PC-3 (cell line): ENCODE measurements at regions not wholly inside any gene's neighbourhood (a gene's known extent, or its start where the extent isn't known, plus 50 kb on each side); places are given as distances from the start of the nearest gene placed in this dataset.

Source experiments
- EZH2 ChIP-seq: fragments of 300-600 bp; sonication (generic); IDR thresholded peaks from one replicate; pipeline ENCODE4 v1.6.1; 2017; ENCODE audit warnings: antibody characterized with exemption, mild to moderate bottlenecking, low read length; ENCODE audit not compliant: unreplicated experiment
- EZH2phosphoT487 ChIP-seq: fragments of 300-600 bp; sonication (generic); IDR thresholded peaks from 2 replicates; pipeline ENCODE4 v1.6.1; 2018; ENCODE audit warnings: mild to moderate bottlenecking, antibody characterized with exemption, low read length, borderline replicate concordance
- TF ChIP-seq, protein P1 (sequence below): fragments of 300-600 bp; sonication (generic); conservative IDR thresholded peaks from 2 replicates; pipeline ENCODE4 v1.5.1; 2017; ENCODE audit warnings: antibody characterized with exemption, low read depth, mild to moderate bottlenecking, low read length

GRCh38 chr6:163923658-163924411 is 509.3 kb downstream of the QKI start:
- TF ChIP-seq EZH2phosphoT487 (no peak), EZH2 (no peak)
- TF ChIP-seq, protein P1, sequence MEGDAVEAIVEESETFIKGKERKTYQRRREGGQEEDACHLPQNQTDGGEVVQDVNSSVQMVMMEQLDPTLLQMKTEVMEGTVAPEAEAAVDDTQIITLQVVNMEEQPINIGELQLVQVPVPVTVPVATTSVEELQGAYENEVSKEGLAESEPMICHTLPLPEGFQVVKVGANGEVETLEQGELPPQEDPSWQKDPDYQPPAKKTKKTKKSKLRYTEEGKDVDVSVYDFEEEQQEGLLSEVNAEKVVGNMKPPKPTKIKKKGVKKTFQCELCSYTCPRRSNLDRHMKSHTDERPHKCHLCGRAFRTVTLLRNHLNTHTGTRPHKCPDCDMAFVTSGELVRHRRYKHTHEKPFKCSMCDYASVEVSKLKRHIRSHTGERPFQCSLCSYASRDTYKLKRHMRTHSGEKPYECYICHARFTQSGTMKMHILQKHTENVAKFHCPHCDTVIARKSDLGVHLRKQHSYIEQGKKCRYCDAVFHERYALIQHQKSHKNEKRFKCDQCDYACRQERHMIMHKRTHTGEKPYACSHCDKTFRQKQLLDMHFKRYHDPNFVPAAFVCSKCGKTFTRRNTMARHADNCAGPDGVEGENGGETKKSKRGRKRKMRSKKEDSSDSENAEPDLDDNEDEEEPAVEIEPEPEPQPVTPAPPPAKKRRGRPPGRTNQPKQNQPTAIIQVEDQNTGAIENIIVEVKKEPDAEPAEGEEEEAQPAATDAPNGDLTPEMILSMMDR, result no peak
